Breast epithelium (tissue), 4 donors: ENCODE measurements at regions not wholly inside any gene's neighbourhood (a gene's known extent, or its start where the extent isn't known, plus 50 kb on each side); places are given as distances from the start of the nearest gene placed in this dataset.

Experiments used
- DNase-seq, 2 donors: peaks; one replicate each; pipeline ENCODE4 v3.0.0-alpha.2; 2019; ENCODE audit warnings: low spot score in 2 of 2
- H3K27ac ChIP-seq, 2 donors: fragments of 200-600 bp; sonication (generic) in 1 of 2; one replicate each; pipeline ENCODE4 v1.5.1; 2016 to 2019; ENCODE audit warnings: mild to moderate bottlenecking in 1 of 2
- H3K27me3 ChIP-seq, 2 donors: fragments of 200-600 bp; sonication (generic) in 1 of 2; one replicate each; pipeline versions ENCODE4 v1.5.1 to v1.6.0; 2017 to 2019; ENCODE audit warnings: control low read depth in 1 of 2, mild to moderate bottlenecking in 1 of 2
- H3K36me3 ChIP-seq: fragments of 200-600 bp; one replicate; pipeline ENCODE4 v1.5.1; 2019
- H3K4me1 ChIP-seq, 2 donors: fragments of 200-600 bp; sonication (generic); one replicate each; pipeline ENCODE4 v1.5.1; 2016 to 2019; ENCODE audit warnings: control low read depth in 1 of 2
- H3K4me3 ChIP-seq, 3 donors: fragments of 200-600 bp; sonication (generic); 1 replicate in 2 of 3; 2 replicates in 1 of 3; pipeline ENCODE4 v1.5.1; 2016 to 2019; ENCODE audit warnings: mild to moderate bottlenecking in 3 of 3, moderate library complexity in 2 of 3
- H3K9me3 ChIP-seq, 2 donors: fragments of 200-600 bp; sonication (generic) in 1 of 2; one replicate each; pipeline ENCODE4 v1.5.1; 2016 to 2019; ENCODE audit warnings: control low read depth in 1 of 2
- POLR2A ChIP-seq: fragments of 450-650 bp; IDR thresholded peaks from one replicate; pipeline ENCODE4 v1.6.1; 2016; ENCODE audit warnings: antibody characterized with exemption, mild to moderate bottlenecking, moderate library complexity
- POLR2AphosphoS5 ChIP-seq, 3 donors: sonication (generic); formaldehyde crosslinking; IDR thresholded peaks; one replicate each; pipeline ENCODE4 v1.6.1; 2017; ENCODE audit warnings: antibody characterized with exemption in 3 of 3
- intact Hi-C: fragments of 100-400 bp; cut with DNase I; formaldehyde crosslinking; loops from one replicate; pipeline ENCODE4 v1.15.1; 2023; ENCODE audit warnings: low total_unique reads
- TF ChIP-seq, protein P1 (sequence below), 3 donors: fragments of 450-650 bp; IDR thresholded peaks; one replicate each; pipeline ENCODE4 v1.5.1; 2016 to 2017; ENCODE audit warnings: antibody characterized with exemption in 3 of 3, mild to moderate bottlenecking in 3 of 3, moderate library complexity in 3 of 3

DNA sequence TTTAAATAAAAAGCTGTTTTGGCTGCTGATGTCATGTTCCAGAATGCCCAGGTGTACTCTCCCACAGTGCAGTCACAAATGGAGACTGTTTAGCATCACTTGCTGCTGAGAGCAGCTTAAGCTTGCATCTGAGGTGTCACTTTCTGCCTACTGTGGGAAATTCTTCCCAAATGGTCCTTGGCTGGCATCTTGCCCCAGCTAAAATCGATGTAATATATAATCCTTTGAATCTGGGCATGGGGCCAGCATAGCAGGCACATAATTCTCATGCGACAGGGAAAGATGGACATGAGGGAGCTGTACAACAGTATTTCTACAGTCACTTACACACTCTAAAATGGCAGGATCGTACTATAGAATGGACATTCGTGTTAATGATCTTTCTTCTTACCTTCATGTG, 144.3 kb downstream of the MACIR start:
- no peaks in the 10 kb centered on the region for H3K27me3 ChIP-seq
- H3K9me3 ChIP-seq, result no peaks in the 10 kb centered on the region
- H3K36me3 ChIP-seq, result no peaks in the 10 kb centered on the region
- H3K27ac ChIP-seq, result no peak overlapping the region
- intact Hi-C loops, result no loop called here
- no peak for TF ChIP-seq POLR2A
- TF ChIP-seq POLR2AphosphoS5 (IDR thresholded peaks at IDR 0.05), result no peak
- TF ChIP-seq, protein P1, sequence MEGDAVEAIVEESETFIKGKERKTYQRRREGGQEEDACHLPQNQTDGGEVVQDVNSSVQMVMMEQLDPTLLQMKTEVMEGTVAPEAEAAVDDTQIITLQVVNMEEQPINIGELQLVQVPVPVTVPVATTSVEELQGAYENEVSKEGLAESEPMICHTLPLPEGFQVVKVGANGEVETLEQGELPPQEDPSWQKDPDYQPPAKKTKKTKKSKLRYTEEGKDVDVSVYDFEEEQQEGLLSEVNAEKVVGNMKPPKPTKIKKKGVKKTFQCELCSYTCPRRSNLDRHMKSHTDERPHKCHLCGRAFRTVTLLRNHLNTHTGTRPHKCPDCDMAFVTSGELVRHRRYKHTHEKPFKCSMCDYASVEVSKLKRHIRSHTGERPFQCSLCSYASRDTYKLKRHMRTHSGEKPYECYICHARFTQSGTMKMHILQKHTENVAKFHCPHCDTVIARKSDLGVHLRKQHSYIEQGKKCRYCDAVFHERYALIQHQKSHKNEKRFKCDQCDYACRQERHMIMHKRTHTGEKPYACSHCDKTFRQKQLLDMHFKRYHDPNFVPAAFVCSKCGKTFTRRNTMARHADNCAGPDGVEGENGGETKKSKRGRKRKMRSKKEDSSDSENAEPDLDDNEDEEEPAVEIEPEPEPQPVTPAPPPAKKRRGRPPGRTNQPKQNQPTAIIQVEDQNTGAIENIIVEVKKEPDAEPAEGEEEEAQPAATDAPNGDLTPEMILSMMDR (IDR thresholded peaks at IDR 0.05), result no peak
- DNase-seq, result no peak
- H3K4me3 ChIP-seq, result no peak overlapping the region
- no peaks in the 10 kb centered on the region for H3K4me1 ChIP-seq

GRCh38 chr5:103397739-103398581, 139.4 kb downstream of the MACIR start:
- H3K27ac ChIP-seq, result no peak overlapping the region
- no peaks in the 10 kb centered on the region for H3K4me1 ChIP-seq
- no peaks in the 10 kb centered on the region for H3K36me3 ChIP-seq
- H3K27me3 ChIP-seq, result no peaks in the 10 kb centered on the region
- DNase-seq, result no peak
- no peak overlapping the region for H3K4me3 ChIP-seq
- no peak for TF ChIP-seq POLR2AphosphoS5 (IDR thresholded peaks at IDR 0.05)
- TF ChIP-seq POLR2A, result no peak
- TF ChIP-seq, protein P1 (IDR thresholded peaks at IDR 0.05), result no peak
- intact Hi-C loops, result no loop called here
- no peaks in the 10 kb centered on the region for H3K9me3 ChIP-seq

- Histone ChIP-seq H3K4me1 (no peaks in the 10 kb centered on the region), H3K4me3 (no peak overlapping the region), H3K36me3 (no peaks in the 10 kb centered on the region), H3K9me3 (no peaks in the 10 kb centered on the region), H3K27ac (no peak overlapping the region), H3K27me3 (no peaks in the 10 kb centered on the region)
- no peak for DNase-seq
- intact Hi-C loops, result no loop called here
- TF ChIP-seq, protein P1 (IDR thresholded peaks at IDR 0.05), result no peak
- no peak for TF ChIP-seq POLR2AphosphoS5 (IDR thresholded peaks at IDR 0.05)
- no peak for TF ChIP-seq POLR2A
These were observed 136.1 kb downstream of the MACIR start for GRCh38 chr5:103394676-103395075.

GRCh38 chr5:103393101-103393754, 134.7 kb downstream of the MACIR start:
- Histone ChIP-seq H3K4me1 (no peaks in the 10 kb centered on the region), H3K36me3 (no peaks in the 10 kb centered on the region), H3K4me3 (no peak overlapping the region), H3K9me3 (no peaks in the 10 kb centered on the region), H3K27ac (no peak overlapping the region), H3K27me3 (no peaks in the 10 kb centered on the region)
- intact Hi-C loops, result no loop called here
- TF ChIP-seq, protein P1 (IDR thresholded peaks at IDR 0.05), result no peak
- TF ChIP-seq POLR2AphosphoS5 (IDR thresholded peaks at IDR 0.05) (no peak), POLR2A (no peak)
- no peak for DNase-seq

DNA sequence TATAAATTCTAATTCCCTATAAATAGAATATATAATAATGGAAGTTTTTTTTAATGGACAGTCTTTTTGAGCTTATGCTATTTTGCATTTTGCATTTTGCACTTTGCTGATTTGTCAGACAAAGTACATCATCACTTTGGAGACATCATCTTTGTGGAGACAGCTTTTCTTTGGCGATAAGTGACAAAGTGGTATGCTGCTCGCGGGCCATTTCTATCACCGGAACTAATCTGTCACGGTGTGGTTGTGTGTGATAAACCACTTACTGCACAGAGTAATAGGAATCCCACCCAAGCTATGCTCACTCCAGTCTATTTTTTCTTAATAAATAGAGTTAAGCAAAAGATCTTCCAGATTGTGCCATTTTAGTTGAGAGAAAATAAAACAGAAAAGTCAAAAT, 133.1 kb downstream of the MACIR start:
- Histone ChIP-seq H3K36me3 (no peaks in the 10 kb centered on the region), H3K27me3 (no peaks in the 10 kb centered on the region), H3K27ac (no peak overlapping the region), H3K4me1 (no peaks in the 10 kb centered on the region), H3K4me3 (no peak overlapping the region), H3K9me3 (no peaks in the 10 kb centered on the region)
- DNase-seq, result no peak
- TF ChIP-seq, protein P1 (IDR thresholded peaks at IDR 0.05), result no peak
- TF ChIP-seq POLR2AphosphoS5 (IDR thresholded peaks at IDR 0.05) (no peak), POLR2A (no peak)
- intact Hi-C loops, result no loop called here
